GM18858 (cell line): ENCODE measurements at regions not wholly inside any gene's neighbourhood (a gene's known extent, or its start where the extent isn't known, plus 50 kb on each side); places are given as distances from the start of the nearest gene placed in this dataset.
"Not testable (repeated sequence)": the region's sequence is repeated elsewhere in the genome, so short reads cannot be mapped to it uniquely, and the experiment has no call there.

ENCODE experiments used
- ATAC-seq: cut with Tn5 transposase; IDR thresholded peaks from one replicate; pipeline ENCODE4 v1.9.1; 2021; ENCODE audit not compliant: unreplicated experiment

GRCh38 chr5:25458628-25459027 lies 813.9 kb upstream of the CDH10 start:
- no peak for ATAC-seq

- no peak for ATAC-seq
Measured at GRCh38 chr5:25453500-25453899, 808.7 kb upstream of the CDH10 start.

- ATAC-seq: no peak
Measured at GRCh38 chr5:25451294-25451693, 806.5 kb upstream of the CDH10 start.

- ATAC-seq: no peak
Measured at GRCh38 chr5:25448646-25449045, 803.9 kb upstream of the CDH10 start.

GRCh38 chr5:25448190-25448621 lies 803.4 kb upstream of the CDH10 start:
- ATAC-seq: no peak

- not testable (repeated sequence) for ATAC-seq
Measured at GRCh38 chr5:25446061-25446420, 801.3 kb upstream of the CDH10 start.

- ATAC-seq: not testable (repeated sequence)
Measured at GRCh38 chr5:25445381-25446060, 800.7 kb upstream of the CDH10 start.

GRCh38 chr5:25444697-25445096 lies 799.9 kb upstream of the CDH10 start:
- no peak for ATAC-seq

GRCh38 chr5:25441810-25442209 lies 797.0 kb upstream of the CDH10 start:
- ATAC-seq: no peak

- no peak for ATAC-seq
Measured at GRCh38 chr5:25439025-25439424, 794.2 kb upstream of the CDH10 start.

- not testable (repeated sequence) for ATAC-seq
Measured at GRCh38 chr5:25438375-25438774, 793.6 kb upstream of the CDH10 start.

- ATAC-seq: no peak
Measured at GRCh38 chr5:25436452-25436851, 791.7 kb upstream of the CDH10 start.

GRCh38 chr5:25435882-25436281 lies 791.1 kb upstream of the CDH10 start:
- no peak for ATAC-seq

GRCh38 chr5:25427240-25427639 lies 782.5 kb upstream of the CDH10 start:
- no peak for ATAC-seq

GRCh38 chr5:25423271-25423670 lies 778.5 kb upstream of the CDH10 start:
- ATAC-seq: no peak

GRCh38 chr5:25419684-25420083 lies 774.9 kb upstream of the CDH10 start:
- no peak for ATAC-seq

- no peak for ATAC-seq
Measured at GRCh38 chr5:25418978-25419377, 774.2 kb upstream of the CDH10 start.

GRCh38 chr5:25418319-25418859 lies 773.6 kb upstream of the CDH10 start:
- no peak for ATAC-seq

GRCh38 chr5:25416960-25417359 lies 772.2 kb upstream of the CDH10 start:
- ATAC-seq: no peak

GRCh38 chr5:25415970-25416369 lies 771.2 kb upstream of the CDH10 start:
- ATAC-seq: no peak

- no peak for ATAC-seq
Measured at GRCh38 chr5:25414742-25415141, 770.0 kb upstream of the CDH10 start.

- ATAC-seq: no peak
Measured at GRCh38 chr5:25412116-25412661, 767.4 kb upstream of the CDH10 start.

GRCh38 chr5:25407365-25407764 lies 762.6 kb upstream of the CDH10 start:
- not testable (repeated sequence) for ATAC-seq
